A549 (cell line): ENCODE measurements at regions not wholly inside any gene's neighbourhood (a gene's known extent, or its start where the extent isn't known, plus 50 kb on each side); places are given as distances from the start of the nearest gene placed in this dataset.

ENCODE experiments used
- ATAC-seq, 2 experiments: fragments of 200-7000 bp in 1 of 2; fragments of >200 bp in 1 of 2; cut with Nextera tagmentation in 1 of 2; cut with Tn5 transposase in 1 of 2; 3 replicates each; pipeline versions ENCODE4 v1.8.0 to v1.9.1; 2018 to 2020; ENCODE audit warnings: mild to moderate bottlenecking in 1 of 2, moderate library complexity in 1 of 2
- CTCF ChIA-PET: fragments of 300-600 bp; sonication (Branson Sonifier 250); formaldehyde crosslinking; extraction: SDS; loops from one replicate; lab custom pipeline; 2021; ENCODE audit warnings: antibody characterized with exemption, inconsistent platforms; lab: Yijun Ruan, JAX
- POLR2A ChIA-PET: fragments of 350-600 bp; formaldehyde crosslinking; extraction: SDS; loops from one replicate; lab custom pipeline; 2021; ENCODE audit warnings: antibody characterized with exemption, inconsistent platforms; lab: Yijun Ruan, JAX
- DNase-seq, 2 experiments: peaks; one replicate each; pipeline versions ENCODE4 v3.0.0 to v3.0.0-alpha.2; 2011 to 2016; ENCODE audit warnings: low read depth in 1 of 2, low spot score in 1 of 2
- FAIRE-seq: peaks from 2 replicates; lab custom pipeline; 2011; peaks lifted over from hg19 to GRCh38; lab: Jason Lieb, UNC
- H3K27ac ChIP-seq, 2 experiments: fragments of >200 bp; sonication (Bioruptor Twin); formaldehyde crosslinking; 3 replicates each; pipeline ENCODE4 v1.5.1; 2016 to 2017
- H3K4me1 ChIP-seq: fragments of >200 bp; sonication (Bioruptor Twin); formaldehyde crosslinking; 3 replicates; pipeline ENCODE4 v1.6.1; 2016
- H3K4me2 ChIP-seq: fragments of >200 bp; sonication (Bioruptor Twin); formaldehyde crosslinking; 3 replicates; pipeline ENCODE4 v1.6.1; 2016
- H3K4me3 ChIP-seq: fragments of >200 bp; sonication (Bioruptor Twin); formaldehyde crosslinking; 3 replicates; pipeline ENCODE4 v1.5.1; 2016
- H3K9me3 ChIP-seq: fragments of >200 bp; sonication (Bioruptor Twin); formaldehyde crosslinking; 3 replicates; pipeline ENCODE4 v1.6.1; 2016
- BHLHE40 ChIP-seq: IDR thresholded peaks from 2 replicates; pipeline ENCODE4 v1.6.1; 2012; ENCODE audit warnings: low read depth, low read length, inconsistent platforms
- CHD4 ChIP-seq: fragments of 200-600 bp; sonication (generic); IDR thresholded peaks from 2 replicates; pipeline ENCODE4 v1.6.1; 2016; ENCODE audit warnings: antibody characterized with exemption, mild to moderate bottlenecking, borderline replicate concordance
- E2F6 ChIP-seq: IDR thresholded peaks from 2 replicates; pipeline ENCODE4 v1.6.1; 2012; ENCODE audit warnings: low read depth, borderline replicate concordance
- EHF ChIP-seq: fragments of 250-450 bp; sonication (Bioruptor Pico); IDR thresholded peaks from 2 replicates; pipeline ENCODE4 v1.5.0; 2020; ENCODE audit warnings: mild to moderate bottlenecking
- EP300 ChIP-seq, 2 experiments: fragments of >200 bp; sonication (Bioruptor Twin); formaldehyde crosslinking; IDR thresholded peaks; 2 replicates in 1 of 2; 3 replicates in 1 of 2; pipeline ENCODE4 v1.6.1; 2016 to 2017
- ESRRA ChIP-seq: fragments of 150-350 bp; IDR thresholded peaks from 2 replicates; pipeline ENCODE4 v1.6.1; 2014; ENCODE audit warnings: mild to moderate bottlenecking, low read length, borderline replicate concordance
- FOXS1 ChIP-seq: fragments of 250-450 bp; sonication (Bioruptor Pico); IDR thresholded peaks from 2 replicates; pipeline ENCODE4 v1.5.0; 2020; ENCODE audit warnings: mild to moderate bottlenecking, moderate library complexity
- HEYL ChIP-seq: fragments of 250-450 bp; sonication (Bioruptor Pico); IDR thresholded peaks from 2 replicates; pipeline ENCODE4 v1.8.0; 2021; ENCODE audit warnings: mild to moderate bottlenecking, moderate library complexity
- HMGXB4 ChIP-seq: fragments of 250-450 bp; sonication (Bioruptor Pico); IDR thresholded peaks from 2 replicates; pipeline ENCODE4 v1.5.0; 2021; ENCODE audit warnings: mild to moderate bottlenecking, moderate library complexity, borderline replicate concordance
- HOXB13 ChIP-seq: fragments of 250-450 bp; sonication (Bioruptor Pico); IDR thresholded peaks from 2 replicates; pipeline ENCODE4 v1.5.0; 2020; ENCODE audit warnings: low read depth, mild to moderate bottlenecking, moderate library complexity
- HOXB5 ChIP-seq: fragments of 250-450 bp; sonication (Bioruptor Pico); IDR thresholded peaks from 2 replicates; pipeline ENCODE4 v1.5.0; 2020; ENCODE audit warnings: mild to moderate bottlenecking, moderate library complexity
- JUN ChIP-seq, 2 experiments: fragments of >200 bp; sonication (Bioruptor Twin); formaldehyde crosslinking; IDR thresholded peaks; 2 replicates in 1 of 2; 3 replicates in 1 of 2; pipeline ENCODE4 v1.6.1; 2016 to 2017
- MAFK ChIP-seq: fragments of 450-650 bp; IDR thresholded peaks from 2 replicates; pipeline ENCODE4 v1.6.1; 2014; ENCODE audit not compliant: partially characterized antibody
- MYC ChIP-seq: IDR thresholded peaks from 2 replicates; pipeline ENCODE4 v1.6.1; 2012; ENCODE audit warnings: mild to moderate bottlenecking, inconsistent platforms, low read length, improper control_type of control experiment, borderline replicate concordance
- NFE2L2 ChIP-seq: fragments of 150-350 bp; conservative IDR thresholded peaks from 2 replicates; pipeline ENCODE4 v1.6.1; 2014; ENCODE audit warnings: low read length
- NR3C1 ChIP-seq: fragments of >200 bp; sonication (Bioruptor Twin); formaldehyde crosslinking; IDR thresholded peaks from 3 replicates; pipeline ENCODE4 v1.6.1; 2017
- PHF8 ChIP-seq: fragments of 200-600 bp; sonication (generic); IDR thresholded peaks from 2 replicates; pipeline ENCODE4 v1.6.1; 2016; ENCODE audit warnings: low read depth, mild to moderate bottlenecking, antibody characterized with exemption, moderate library complexity, borderline replicate concordance
- RARB ChIP-seq: fragments of 250-450 bp; sonication (Bioruptor Pico); IDR thresholded peaks from 2 replicates; pipeline ENCODE4 v1.8.0; 2021; ENCODE audit warnings: mild to moderate bottlenecking, moderate library complexity
- REST ChIP-seq: fragments of 200-600 bp; sonication (generic); IDR thresholded peaks from 2 replicates; pipeline ENCODE4 v1.6.1; 2016; ENCODE audit warnings: antibody characterized with exemption, mild to moderate bottlenecking, moderate library complexity
- SMC3 ChIP-seq: fragments of >200 bp; sonication (Bioruptor Twin); formaldehyde crosslinking; IDR thresholded peaks from 3 replicates; pipeline ENCODE4 v1.6.1; 2018; ENCODE audit warnings: inconsistent platforms
- SREBF2 ChIP-seq: fragments of 450-650 bp; IDR thresholded peaks from 2 replicates; pipeline ENCODE4 v1.6.1; 2014; ENCODE audit warnings: mild to moderate bottlenecking, moderate library complexity
- TFCP2L1 ChIP-seq: fragments of 250-450 bp; sonication (Bioruptor Pico); IDR thresholded peaks from 2 replicates; pipeline ENCODE4 v1.5.0; 2021; ENCODE audit warnings: mild to moderate bottlenecking
- ZC3H11A ChIP-seq: fragments of 450-650 bp; IDR thresholded peaks from 2 replicates; pipeline ENCODE4 v1.6.1; 2014; ENCODE audit warnings: antibody characterized with exemption, mild to moderate bottlenecking
- WGBS: methylation state at CpG from one replicate; pipeline ENCODE4 v1.1.6; 2017; ENCODE audit errors: missing lambda C conversion rate; 5-methylcytosine and 5-hydroxymethylcytosine counted together
- TF ChIP-seq, protein P1 (sequence below): IDR thresholded peaks from 2 replicates; pipeline ENCODE4 v1.6.1; 2012
- TF ChIP-seq, protein P2 (sequence below): fragments of 250-450 bp; sonication (Bioruptor Pico); IDR thresholded peaks from 2 replicates; pipeline ENCODE4 v1.5.0; 2020; ENCODE audit warnings: low read depth, mild to moderate bottlenecking, moderate library complexity
- TF ChIP-seq, protein P3 (sequence below): fragments of 450-650 bp; IDR thresholded peaks from 2 replicates; pipeline ENCODE4 v1.6.1; 2014; ENCODE audit warnings: antibody characterized with exemption

GRCh38 chr6:140069576-140069975 lies 695.1 kb upstream of the CITED2 start:
- no peak for DNase-seq
- CTCF ChIA-PET = no interaction called here
- Histone ChIP-seq H3K4me2 (no peak overlapping the region), H3K9me3 (no peaks in the 10 kb centered on the region), H3K27ac (no peak overlapping the region), H3K4me1 (peaks cover 18% of the 10 kb centered on the region), H3K4me3 (no peak overlapping the region)
- no peak for ATAC-seq
- no peak for FAIRE-seq
- POLR2A ChIA-PET = no interaction called here
- TF ChIP-seq ZC3H11A (no peak), JUN (IDR thresholded peaks at IDR 0.05) (no peak), HMGXB4 (CRISPR knock-in tag) (no peak), HOXB13 (CRISPR knock-in tag) (no peak), NFE2L2 (no peak), TFCP2L1 (CRISPR knock-in tag) (no peak), FOXS1 (no peak), CHD4 (no peak), RARB (CRISPR knock-in tag) (no peak), SREBF2 (no peak), PHF8 (no peak), SMC3 (no peak), HOXB5 (CRISPR knock-in tag) (no peak), ESRRA (no peak)
- TF ChIP-seq, protein P1, sequence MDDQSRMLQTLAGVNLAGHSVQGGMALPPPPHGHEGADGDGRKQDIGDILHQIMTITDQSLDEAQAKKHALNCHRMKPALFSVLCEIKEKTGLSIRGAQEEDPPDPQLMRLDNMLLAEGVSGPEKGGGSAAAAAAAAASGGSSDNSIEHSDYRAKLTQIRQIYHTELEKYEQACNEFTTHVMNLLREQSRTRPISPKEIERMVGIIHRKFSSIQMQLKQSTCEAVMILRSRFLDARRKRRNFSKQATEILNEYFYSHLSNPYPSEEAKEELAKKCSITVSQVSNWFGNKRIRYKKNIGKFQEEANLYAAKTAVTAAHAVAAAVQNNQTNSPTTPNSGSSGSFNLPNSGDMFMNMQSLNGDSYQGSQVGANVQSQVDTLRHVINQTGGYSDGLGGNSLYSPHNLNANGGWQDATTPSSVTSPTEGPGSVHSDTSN = no peak

DNA sequence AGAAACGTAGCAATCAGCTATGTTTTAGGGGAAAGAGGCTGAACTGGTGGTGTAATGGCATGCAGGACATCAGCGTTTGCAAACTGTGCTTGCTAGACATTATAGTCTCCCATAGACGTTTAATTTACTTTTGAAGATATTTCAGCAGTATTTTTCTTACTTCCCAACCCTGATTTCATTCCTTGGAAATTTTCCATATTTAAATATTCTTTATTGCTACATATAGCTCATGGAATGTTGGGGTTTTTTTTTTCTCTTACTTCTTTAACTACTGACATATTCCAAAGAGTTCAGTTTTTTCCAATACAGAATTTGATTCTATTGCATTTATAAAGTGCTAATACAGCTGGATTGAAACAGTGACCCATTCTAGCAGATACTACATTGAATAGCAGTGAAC lies 694.4 kb upstream of the CITED2 start:
- H3K4me2 ChIP-seq = no peak overlapping the region
- no peak for TF ChIP-seq BHLHE40
- no peak for TF ChIP-seq NR3C1
- no peak for TF ChIP-seq EP300 (IDR thresholded peaks at IDR 0.05)
- TF ChIP-seq, protein P2, sequence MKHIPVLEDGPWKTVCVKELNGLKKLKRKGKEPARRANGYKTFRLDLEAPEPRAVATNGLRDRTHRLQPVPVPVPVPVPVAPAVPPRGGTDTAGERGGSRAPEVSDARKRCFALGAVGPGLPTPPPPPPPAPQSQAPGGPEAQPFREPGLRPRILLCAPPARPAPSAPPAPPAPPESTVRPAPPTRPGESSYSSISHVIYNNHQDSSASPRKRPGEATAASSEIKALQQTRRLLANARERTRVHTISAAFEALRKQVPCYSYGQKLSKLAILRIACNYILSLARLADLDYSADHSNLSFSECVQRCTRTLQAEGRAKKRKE (CRISPR knock-in tag) = no peak
- TF ChIP-seq, protein P3, sequence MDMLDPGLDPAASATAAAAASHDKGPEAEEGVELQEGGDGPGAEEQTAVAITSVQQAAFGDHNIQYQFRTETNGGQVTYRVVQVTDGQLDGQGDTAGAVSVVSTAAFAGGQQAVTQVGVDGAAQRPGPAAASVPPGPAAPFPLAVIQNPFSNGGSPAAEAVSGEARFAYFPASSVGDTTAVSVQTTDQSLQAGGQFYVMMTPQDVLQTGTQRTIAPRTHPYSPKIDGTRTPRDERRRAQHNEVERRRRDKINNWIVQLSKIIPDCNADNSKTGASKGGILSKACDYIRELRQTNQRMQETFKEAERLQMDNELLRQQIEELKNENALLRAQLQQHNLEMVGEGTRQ = no peak
- TF ChIP-seq MAFK = no peak
- no peak for TF ChIP-seq HEYL
- no peak for TF ChIP-seq CHD4
- TF ChIP-seq E2F6 = no peak
- TF ChIP-seq REST = no peak
- no peak for TF ChIP-seq ZC3H11A
- TF ChIP-seq, protein P1 = no peak
- TF ChIP-seq HMGXB4 (CRISPR knock-in tag) = no peak
- TF ChIP-seq HOXB5 (CRISPR knock-in tag) = no peak
- no peak for TF ChIP-seq JUN (IDR thresholded peaks at IDR 0.05)
- no peak for TF ChIP-seq EHF
- no peak for TF ChIP-seq MYC
- H3K4me3 ChIP-seq = no peak overlapping the region
- FAIRE-seq = no peak
- 52% methylated on average over 3 of the region's 3 CpGs for WGBS
- no peak overlapping the region for H3K27ac ChIP-seq
- no peak for ATAC-seq
- ChIA-PET CTCF (no interaction called here), POLR2A (no interaction called here)
- DNase-seq = no peak
- H3K9me3 ChIP-seq = no peaks in the 10 kb centered on the region
- H3K4me1 ChIP-seq = peaks cover 18% of the 10 kb centered on the region
